ENCODE measurements at regions not wholly inside any gene's neighbourhood (a gene's known extent, or its start where the extent isn't known, plus 50 kb on each side); places are given as distances from the start of the nearest gene placed in this dataset.
"Not testable (repeated sequence)": the region's sequence is repeated elsewhere in the genome, so short reads cannot be mapped to it uniquely, and the experiment has no call there.

GRCh38 chr14:105641075-105641937, 114.9 kb downstream of the TMEM121 start:
- DNase-seq, result no peak

GRCh38 chr14:105641951-105642350, 115.6 kb downstream of the TMEM121 start:
- not testable (repeated sequence) for DNase-seq

- DNase-seq, result not testable (repeated sequence)
Measured at GRCh38 chr14:105642486-105642885, 116.1 kb downstream of the TMEM121 start.

GRCh38 chr14:105643406-105644052, 117.1 kb downstream of the TMEM121 start:
- DNase-seq, result not testable (repeated sequence)

GRCh38 chr14:105644053-105644435, 117.7 kb downstream of the TMEM121 start:
- not testable (repeated sequence) for DNase-seq

- DNase-seq, result not testable (repeated sequence)
Measured at GRCh38 chr14:105644457-105644856, 118.1 kb downstream of the TMEM121 start.

GRCh38 chr14:105644891-105645290, 118.5 kb downstream of the TMEM121 start:
- not testable (repeated sequence) for DNase-seq

- DNase-seq, result not testable (repeated sequence)
Measured at GRCh38 chr14:105645389-105645788, 119.0 kb downstream of the TMEM121 start.

GRCh38 chr14:105646175-105646574, 119.8 kb downstream of the TMEM121 start:
- DNase-seq, result no peak

GRCh38 chr14:105646711-105647281, 120.4 kb downstream of the TMEM121 start:
- not testable (repeated sequence) for DNase-seq

- not testable (repeated sequence) for DNase-seq
Measured at GRCh38 chr14:105647426-105647783, 121.0 kb downstream of the TMEM121 start.

- no peak for DNase-seq
Measured at GRCh38 chr14:105647784-105648608, 121.6 kb downstream of the TMEM121 start.

GRCh38 chr14:105648609-105649535, 122.5 kb downstream of the TMEM121 start:
- DNase-seq, result not testable (repeated sequence)

- DNase-seq, result not testable (repeated sequence)
Measured at GRCh38 chr14:105652317-105652716, 125.9 kb downstream of the TMEM121 start.

GRCh38 chr14:105653921-105654320, 127.5 kb downstream of the TMEM121 start:
- not testable (repeated sequence) for DNase-seq

- DNase-seq, result not testable (repeated sequence)
Measured at GRCh38 chr14:105659255-105659654, 132.9 kb downstream of the TMEM121 start.

- no peak for DNase-seq
Measured at GRCh38 chr14:105659935-105660527, 133.6 kb downstream of the TMEM121 start.

GRCh38 chr14:105660816-105661531, 134.6 kb downstream of the TMEM121 start:
- no peak for DNase-seq

- DNase-seq, result not testable (repeated sequence)
Measured at GRCh38 chr14:105662043-105662442, 135.7 kb downstream of the TMEM121 start.

GRCh38 chr14:105662592-105662991, 136.2 kb downstream of the TMEM121 start:
- not testable (repeated sequence) for DNase-seq

Measured in NCI-H2171 (cell line).